ENCODE measurements at regions not wholly inside any gene's neighbourhood (a gene's known extent, or its start where the extent isn't known, plus 50 kb on each side); places are given as distances from the start of the nearest gene placed in this dataset.

- no peak for FAIRE-seq
- 88 to 92% (median 92%) methylated on average over 5 of the region's 5 CpGs for WGBS, 3 donors
These were observed 217.2 kb upstream of the DAPK1 start for GRCh38 chr9:87280421-87280820.

GRCh38 chr9:87282538-87282937, 215.1 kb upstream of the DAPK1 start:
- Histone ChIP-seq H3K4me3 (ENCODE audit: low read depth in 1 of 3, low read length in 3 of 3) (no peak overlapping the region), H3K27me3 (ENCODE audit: control insufficient read depth in 3 of 3, insufficient read depth in 3 of 3, low read length in 3 of 3) (peaks cover 0 to 7% (median 3%) of the 10 kb centered on the region in 3 donors), H3K36me3 (ENCODE audit: control insufficient read depth in 3 of 3, insufficient read depth in 2 of 3, low read depth in 1 of 3, low read length in 3 of 3) (no peaks in the 10 kb centered on the region), H3K9me3 (ENCODE audit: control insufficient read depth in 2 of 2, insufficient read depth in 1 of 2, low read depth in 1 of 2, low read length in 1 of 2) (no peaks in the 10 kb centered on the region), H3K27ac (ENCODE audit: low read depth in 1 of 3, low read length in 2 of 3) (no peak overlapping the region), H3K4me1 (ENCODE audit: control insufficient read depth in 3 of 3, insufficient read depth in 2 of 3, low read depth in 1 of 3, low read length in 2 of 3) (no peaks in the 10 kb centered on the region)
- 84 to 100% (median 92%) methylated on average over 1 of the region's 1 CpG for WGBS, 3 donors
- DNase-seq (no peak), FAIRE-seq (no peak)

More at GRCh38 chr9:87280421-87280820, 217.2 kb upstream of the DAPK1 start:
- H3K4me1 ChIP-seq (ENCODE audit: control insufficient read depth in 3 of 3, insufficient read depth in 2 of 3, low read depth in 1 of 3, low read length in 2 of 3): no peaks in the 10 kb centered on the region
- H3K27me3 ChIP-seq (ENCODE audit: control insufficient read depth in 3 of 3, insufficient read depth in 3 of 3, low read length in 3 of 3): peaks cover 0 to 7% (median 3%) of the 10 kb centered on the region in 3 donors
- no peaks in the 10 kb centered on the region for H3K9me3 ChIP-seq (ENCODE audit: control insufficient read depth in 2 of 2, insufficient read depth in 1 of 2, low read depth in 1 of 2, low read length in 1 of 2)
- H3K4me3 ChIP-seq (ENCODE audit: low read depth in 1 of 3, low read length in 3 of 3): no peak overlapping the region
- H3K27ac ChIP-seq (ENCODE audit: low read depth in 1 of 3, low read length in 2 of 3): no peak overlapping the region
- no peaks in the 10 kb centered on the region for H3K36me3 ChIP-seq (ENCODE audit: control insufficient read depth in 3 of 3, insufficient read depth in 2 of 3, low read depth in 1 of 3, low read length in 3 of 3)
- DNase-seq: no peak

GRCh38 chr9:87283585-87283984, 214.1 kb upstream of the DAPK1 start:
- 90 to 95% (median 93%) methylated on average over 4 of the region's 4 CpGs for WGBS, 3 donors
- no peaks in the 10 kb centered on the region for H3K9me3 ChIP-seq (ENCODE audit: control insufficient read depth in 2 of 2, insufficient read depth in 1 of 2, low read depth in 1 of 2, low read length in 1 of 2)
- H3K27me3 ChIP-seq (ENCODE audit: control insufficient read depth in 3 of 3, insufficient read depth in 3 of 3, low read length in 3 of 3): peaks cover 0 to 7% (median 3%) of the 10 kb centered on the region in 3 donors
- no peak overlapping the region for H3K27ac ChIP-seq (ENCODE audit: low read depth in 1 of 3, low read length in 2 of 3)
- FAIRE-seq (no peak), DNase-seq (no peak)
- H3K4me3 ChIP-seq (ENCODE audit: low read depth in 1 of 3, low read length in 3 of 3): no peak overlapping the region
- H3K4me1 ChIP-seq (ENCODE audit: control insufficient read depth in 3 of 3, insufficient read depth in 2 of 3, low read depth in 1 of 3, low read length in 2 of 3): no peaks in the 10 kb centered on the region
- no peaks in the 10 kb centered on the region for H3K36me3 ChIP-seq (ENCODE audit: control insufficient read depth in 3 of 3, insufficient read depth in 2 of 3, low read depth in 1 of 3, low read length in 3 of 3)

GRCh38 chr9:87285183-87285850, 212.3 kb upstream of the DAPK1 start:
- Histone ChIP-seq H3K36me3 (ENCODE audit: control insufficient read depth in 3 of 3, insufficient read depth in 2 of 3, low read depth in 1 of 3, low read length in 3 of 3) (no peaks in the 10 kb centered on the region), H3K27me3 (ENCODE audit: control insufficient read depth in 3 of 3, insufficient read depth in 3 of 3, low read length in 3 of 3) (peaks cover 0 to 7% (median 3%) of the 10 kb centered on the region in 3 donors), H3K4me3 (ENCODE audit: low read depth in 1 of 3, low read length in 3 of 3) (no peak overlapping the region), H3K27ac (ENCODE audit: low read depth in 1 of 3, low read length in 2 of 3) (no peak overlapping the region), H3K9me3 (ENCODE audit: control insufficient read depth in 2 of 2, insufficient read depth in 1 of 2, low read depth in 1 of 2, low read length in 1 of 2) (no peaks in the 10 kb centered on the region), H3K4me1 (ENCODE audit: control insufficient read depth in 3 of 3, insufficient read depth in 2 of 3, low read depth in 1 of 3, low read length in 2 of 3) (no peaks in the 10 kb centered on the region)
- DNase-seq (peak; percentile 3 to 11), FAIRE-seq (no peak)
- WGBS, 3 donors: 18 to 43% (median 27%) methylated on average over 4 of the region's 4 CpGs

- Histone ChIP-seq H3K36me3 (ENCODE audit: control insufficient read depth in 3 of 3, insufficient read depth in 2 of 3, low read depth in 1 of 3, low read length in 3 of 3) (no peaks in the 10 kb centered on the region), H3K27ac (ENCODE audit: low read depth in 1 of 3, low read length in 2 of 3) (no peak overlapping the region), H3K9me3 (ENCODE audit: control insufficient read depth in 2 of 2, insufficient read depth in 1 of 2, low read depth in 1 of 2, low read length in 1 of 2) (no peaks in the 10 kb centered on the region), H3K4me1 (ENCODE audit: control insufficient read depth in 3 of 3, insufficient read depth in 2 of 3, low read depth in 1 of 3, low read length in 2 of 3) (no peaks in the 10 kb centered on the region), H3K4me3 (ENCODE audit: low read depth in 1 of 3, low read length in 3 of 3) (no peak overlapping the region), H3K27me3 (ENCODE audit: control insufficient read depth in 3 of 3, insufficient read depth in 3 of 3, low read length in 3 of 3) (peaks cover 0 to 4% (median 3%) of the 10 kb centered on the region in 3 donors)
- DNase-seq (no peak), FAIRE-seq (no peak)
These were observed 211.2 kb upstream of the DAPK1 start for GRCh38 chr9:87286506-87286905.

GRCh38 chr9:87290241-87291052, 207.2 kb upstream of the DAPK1 start:
- no peaks in the 10 kb centered on the region for H3K4me1 ChIP-seq (ENCODE audit: control insufficient read depth in 3 of 3, insufficient read depth in 2 of 3, low read depth in 1 of 3, low read length in 2 of 3)
- no peak for FAIRE-seq

GRCh38 chr9:87292449-87293191, 205.0 kb upstream of the DAPK1 start:
- 52 to 79% (median 78%) methylated on average over 2 of the region's 2 CpGs for WGBS, 3 donors
- H3K4me1 ChIP-seq (ENCODE audit: control insufficient read depth in 3 of 3, insufficient read depth in 2 of 3, low read depth in 1 of 3, low read length in 2 of 3): no peaks in the 10 kb centered on the region
- DNase-seq: no peak
- H3K27me3 ChIP-seq (ENCODE audit: control insufficient read depth in 3 of 3, insufficient read depth in 3 of 3, low read length in 3 of 3): no peaks in the 10 kb centered on the region
- H3K9me3 ChIP-seq (ENCODE audit: control insufficient read depth in 2 of 2, insufficient read depth in 1 of 2, low read depth in 1 of 2, low read length in 1 of 2): no peaks in the 10 kb centered on the region
- no peak for FAIRE-seq
- no peaks in the 10 kb centered on the region for H3K36me3 ChIP-seq (ENCODE audit: control insufficient read depth in 3 of 3, insufficient read depth in 2 of 3, low read depth in 1 of 3, low read length in 3 of 3)
- no peak overlapping the region for H3K27ac ChIP-seq (ENCODE audit: low read depth in 1 of 3, low read length in 2 of 3)
- no peak overlapping the region for H3K4me3 ChIP-seq (ENCODE audit: low read depth in 1 of 3, low read length in 3 of 3)

More at GRCh38 chr9:87290241-87291052, 207.2 kb upstream of the DAPK1 start:
- Histone ChIP-seq H3K4me3 (ENCODE audit: low read depth in 1 of 3, low read length in 3 of 3) (no peak overlapping the region), H3K9me3 (ENCODE audit: control insufficient read depth in 2 of 2, insufficient read depth in 1 of 2, low read depth in 1 of 2, low read length in 1 of 2) (no peaks in the 10 kb centered on the region), H3K27ac (ENCODE audit: low read depth in 1 of 3, low read length in 2 of 3) (no peak overlapping the region), H3K27me3 (ENCODE audit: control insufficient read depth in 3 of 3, insufficient read depth in 3 of 3, low read length in 3 of 3) (no peaks in the 10 kb centered on the region), H3K36me3 (ENCODE audit: control insufficient read depth in 3 of 3, insufficient read depth in 2 of 3, low read depth in 1 of 3, low read length in 3 of 3) (no peaks in the 10 kb centered on the region)
- 62 to 69% (median 69%) methylated on average over 4 of the region's 4 CpGs for WGBS, 3 donors
- DNase-seq: no peak

GRCh38 chr9:87294126-87294525, 203.5 kb upstream of the DAPK1 start:
- FAIRE-seq: no peak
- H3K4me1 ChIP-seq (ENCODE audit: control insufficient read depth in 3 of 3, insufficient read depth in 2 of 3, low read depth in 1 of 3, low read length in 2 of 3): no peaks in the 10 kb centered on the region
- H3K27ac ChIP-seq (ENCODE audit: low read depth in 1 of 3, low read length in 2 of 3): no peak overlapping the region
- no peaks in the 10 kb centered on the region for H3K9me3 ChIP-seq (ENCODE audit: control insufficient read depth in 2 of 2, insufficient read depth in 1 of 2, low read depth in 1 of 2, low read length in 1 of 2)
- H3K36me3 ChIP-seq (ENCODE audit: control insufficient read depth in 3 of 3, insufficient read depth in 2 of 3, low read depth in 1 of 3, low read length in 3 of 3): no peaks in the 10 kb centered on the region
- 86 to 95% (median 89%) methylated on average over 2 of the region's 2 CpGs for WGBS, 3 donors
- no peak overlapping the region for H3K4me3 ChIP-seq (ENCODE audit: low read depth in 1 of 3, low read length in 3 of 3)
- peaks cover 0 to 4% (median 0%) of the 10 kb centered on the region in 3 donors for H3K27me3 ChIP-seq (ENCODE audit: control insufficient read depth in 3 of 3, insufficient read depth in 3 of 3, low read length in 3 of 3)
- DNase-seq: no peak

Data from small intestine (tissue), 7 donors.